ENCODE measurements at regions not wholly inside any gene's neighbourhood (a gene's known extent, or its start where the extent isn't known, plus 50 kb on each side); places are given as distances from the start of the nearest gene placed in this dataset.
"Not testable (repeated sequence)": the region's sequence is repeated elsewhere in the genome, so short reads cannot be mapped to it uniquely, and the experiment has no call there.

DNA sequence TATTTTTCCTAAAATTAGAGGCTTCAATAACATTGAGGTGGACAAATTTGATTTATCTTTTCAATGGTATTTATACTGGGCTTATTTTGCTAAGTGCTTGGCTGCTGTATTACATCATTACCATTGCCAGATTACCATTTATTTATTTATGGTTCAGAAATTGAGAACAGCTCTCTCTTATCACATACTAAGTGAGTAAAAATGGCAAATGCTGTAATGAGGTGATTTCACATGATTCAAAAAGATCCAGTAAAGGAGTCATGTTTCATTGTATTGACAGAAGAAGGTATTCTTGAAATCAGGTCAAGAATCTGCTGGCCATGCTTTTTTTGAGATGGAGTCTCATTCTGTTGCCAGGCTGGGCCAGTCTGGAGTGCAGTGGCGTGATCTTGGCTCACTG, 322.6 kb downstream of the KIF20B start:
- no peak for TF ChIP-seq POLR2A (IDR thresholded peaks at IDR 0.05)
- TF ChIP-seq, protein P1, sequence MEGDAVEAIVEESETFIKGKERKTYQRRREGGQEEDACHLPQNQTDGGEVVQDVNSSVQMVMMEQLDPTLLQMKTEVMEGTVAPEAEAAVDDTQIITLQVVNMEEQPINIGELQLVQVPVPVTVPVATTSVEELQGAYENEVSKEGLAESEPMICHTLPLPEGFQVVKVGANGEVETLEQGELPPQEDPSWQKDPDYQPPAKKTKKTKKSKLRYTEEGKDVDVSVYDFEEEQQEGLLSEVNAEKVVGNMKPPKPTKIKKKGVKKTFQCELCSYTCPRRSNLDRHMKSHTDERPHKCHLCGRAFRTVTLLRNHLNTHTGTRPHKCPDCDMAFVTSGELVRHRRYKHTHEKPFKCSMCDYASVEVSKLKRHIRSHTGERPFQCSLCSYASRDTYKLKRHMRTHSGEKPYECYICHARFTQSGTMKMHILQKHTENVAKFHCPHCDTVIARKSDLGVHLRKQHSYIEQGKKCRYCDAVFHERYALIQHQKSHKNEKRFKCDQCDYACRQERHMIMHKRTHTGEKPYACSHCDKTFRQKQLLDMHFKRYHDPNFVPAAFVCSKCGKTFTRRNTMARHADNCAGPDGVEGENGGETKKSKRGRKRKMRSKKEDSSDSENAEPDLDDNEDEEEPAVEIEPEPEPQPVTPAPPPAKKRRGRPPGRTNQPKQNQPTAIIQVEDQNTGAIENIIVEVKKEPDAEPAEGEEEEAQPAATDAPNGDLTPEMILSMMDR (IDR thresholded peaks at IDR 0.05 in 4 of 5, conservative IDR thresholded peaks at IDR 0.05 in 1 of 5): no peak
- no peak overlapping the region for H3K27ac ChIP-seq
- intact Hi-C loops (cut with DNase I; ENCODE audit: low total_unique reads): no loop called here
- DNase-seq (no peak), ATAC-seq (no peak)
- H3K4me3 ChIP-seq: no peak overlapping the region
- no peaks in the 10 kb centered on the region for H3K36me3 ChIP-seq
- no peaks in the 10 kb centered on the region for H3K4me1 ChIP-seq
- in situ Hi-C loops (cut with MboI; ENCODE audit: low sequenced_read_pairs in 4 of 4): no loop called here
- H3K9me3 ChIP-seq: no peaks in the 10 kb centered on the region
- no peaks in the 10 kb centered on the region for H3K27me3 ChIP-seq

DNA sequence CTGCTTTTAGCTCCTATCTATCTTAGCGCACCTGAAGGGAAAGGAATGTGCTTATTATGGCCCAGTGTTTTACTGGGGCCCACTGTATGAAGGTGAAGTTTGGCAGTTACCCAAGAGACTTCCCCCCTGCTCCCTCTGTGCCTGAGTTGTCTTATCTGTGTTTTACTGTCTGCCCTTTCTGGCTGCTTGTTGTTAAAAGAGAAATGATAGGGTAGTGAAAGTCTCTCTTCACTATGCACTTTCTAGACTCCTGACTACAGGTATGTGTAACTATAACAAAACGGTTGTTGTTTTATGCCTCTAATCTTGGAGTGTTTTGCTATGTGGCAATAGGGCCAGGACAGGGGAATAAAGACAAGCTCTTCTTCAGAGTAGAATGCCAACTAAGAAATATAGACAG, 326.9 kb downstream of the KIF20B start:
- Histone ChIP-seq H3K27ac (no peak overlapping the region), H3K27me3 (no peaks in the 10 kb centered on the region), H3K4me1 (no peaks in the 10 kb centered on the region), H3K4me3 (no peak overlapping the region), H3K36me3 (no peaks in the 10 kb centered on the region), H3K9me3 (no peaks in the 10 kb centered on the region)
- TF ChIP-seq POLR2A (IDR thresholded peaks at IDR 0.05): no peak
- TF ChIP-seq, protein P1 (IDR thresholded peaks at IDR 0.05 in 4 of 5, conservative IDR thresholded peaks at IDR 0.05 in 1 of 5): no peak
- ATAC-seq (no peak), DNase-seq (no peak)
- intact Hi-C loops (cut with DNase I; ENCODE audit: low total_unique reads): no loop called here
- in situ Hi-C loops (cut with MboI; ENCODE audit: low sequenced_read_pairs in 4 of 4): no loop called here

DNA sequence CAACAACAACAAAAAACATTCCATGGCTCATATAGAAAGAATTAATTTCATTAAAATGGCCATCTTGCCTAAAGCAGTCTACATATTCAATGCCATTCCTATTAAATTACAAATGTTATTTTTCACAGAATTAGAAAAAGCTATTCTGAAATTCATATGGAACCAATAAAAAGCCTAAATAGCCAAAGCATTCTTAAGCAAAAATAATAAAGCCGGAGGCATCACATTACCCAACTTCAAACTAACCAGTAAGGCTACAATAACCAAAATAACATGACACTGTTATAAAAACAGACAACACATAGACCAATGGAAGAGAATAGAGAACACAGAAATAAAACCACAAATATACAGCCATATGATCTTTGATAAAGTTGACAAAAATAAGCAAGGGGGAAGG, 330.4 kb downstream of the KIF20B start:
- no peak for TF ChIP-seq POLR2A (IDR thresholded peaks at IDR 0.05)
- TF ChIP-seq, protein P1 (IDR thresholded peaks at IDR 0.05 in 4 of 5, conservative IDR thresholded peaks at IDR 0.05 in 1 of 5): no peak
- intact Hi-C loops (cut with DNase I; ENCODE audit: low total_unique reads) (no loop called here), in situ Hi-C loops (cut with MboI; ENCODE audit: low sequenced_read_pairs in 4 of 4) (no loop called here)
- no peaks in the 10 kb centered on the region for H3K4me1 ChIP-seq
- H3K36me3 ChIP-seq: no peaks in the 10 kb centered on the region
- no peaks in the 10 kb centered on the region for H3K9me3 ChIP-seq
- no peaks in the 10 kb centered on the region for H3K27me3 ChIP-seq
- H3K4me3 ChIP-seq: no peak overlapping the region
- DNase-seq (no peak), ATAC-seq (no peak)
- H3K27ac ChIP-seq: no peak overlapping the region

- TF ChIP-seq, protein P1 (IDR thresholded peaks at IDR 0.05 in 4 of 5, conservative IDR thresholded peaks at IDR 0.05 in 1 of 5): no peak
- Histone ChIP-seq H3K27ac (no peak overlapping the region), H3K36me3 (no peaks in the 10 kb centered on the region), H3K27me3 (no peaks in the 10 kb centered on the region), H3K4me1 (no peaks in the 10 kb centered on the region), H3K9me3 (no peaks in the 10 kb centered on the region), H3K4me3 (no peak overlapping the region)
- in situ Hi-C loops (cut with MboI; ENCODE audit: low sequenced_read_pairs in 4 of 4): no loop called here
- no peak for DNase-seq
- intact Hi-C loops (cut with DNase I; ENCODE audit: low total_unique reads): no loop called here
- ATAC-seq: no peak
Measured at GRCh38 chr10:90032519-90032918, 331.1 kb downstream of the KIF20B start.

- H3K27me3 ChIP-seq; H3K4me1 ChIP-seq; in situ Hi-C loops (cut with MboI; ENCODE audit: low sequenced_read_pairs in 4 of 4); H3K4me3 ChIP-seq; H3K9me3 ChIP-seq; H3K36me3 ChIP-seq; H3K27ac ChIP-seq; intact Hi-C loops (cut with DNase I; ENCODE audit: low total_unique reads); DNase-seq; ATAC-seq: not testable (repeated sequence)
Measured at GRCh38 chr10:90034862-90035261, 333.5 kb downstream of the KIF20B start.

Measured in gastrocnemius medialis (tissue), 4 donors.